ENCODE measurements at regions not wholly inside any gene's neighbourhood (a gene's known extent, or its start where the extent isn't known, plus 50 kb on each side); places are given as distances from the start of the nearest gene placed in this dataset.

DNA sequence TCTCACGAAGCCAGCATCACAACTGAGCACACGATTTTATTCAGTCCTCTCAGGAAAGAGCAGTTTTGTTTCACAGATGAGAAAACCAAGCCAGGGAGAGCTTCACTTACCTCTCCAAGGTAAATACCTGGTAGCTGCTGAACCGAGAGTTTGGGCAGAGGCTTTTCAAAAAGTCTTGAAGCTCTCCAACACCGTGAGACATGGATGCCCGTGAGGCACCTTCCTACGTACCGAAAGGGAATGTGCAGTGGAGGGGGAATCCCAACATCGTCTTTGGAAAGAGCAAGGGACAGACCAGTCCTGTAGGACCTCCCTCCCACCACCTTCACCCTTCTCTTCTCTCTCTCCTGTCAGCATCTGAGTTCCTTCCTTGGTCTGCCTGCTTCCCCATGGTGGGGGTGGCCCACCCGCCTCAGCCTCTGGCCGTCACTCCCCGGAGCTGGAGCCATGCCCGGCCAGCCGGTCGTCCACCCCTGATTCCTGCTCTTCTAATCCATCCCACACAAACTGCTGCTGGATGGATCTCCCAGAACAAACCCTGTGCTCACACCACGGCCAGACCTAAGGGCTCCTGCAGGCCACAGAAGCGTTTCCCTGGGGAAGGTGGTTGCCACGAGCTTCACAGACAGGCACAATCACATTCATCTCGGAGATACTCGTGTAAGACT, 97.3 kb upstream of the SNTG2 start:
- Histone ChIP-seq H3K27ac (ENCODE audit: low read depth in 2 of 2, low read length in 1 of 2) (no peak overlapping the region), H3K27me3 (ENCODE audit: control insufficient read depth in 1 of 2, insufficient read depth in 2 of 2, low read length in 2 of 2) (no peaks in the 10 kb centered on the region), H3K4me1 (ENCODE audit: control insufficient read depth in 2 of 2, insufficient read depth in 2 of 2, low read length in 1 of 2) (no peaks in the 10 kb centered on the region), H3K9me3 (ENCODE audit: control insufficient read depth in 2 of 2, insufficient read depth in 1 of 2, low read depth in 1 of 2, low read length in 1 of 2) (no peaks in the 10 kb centered on the region), H3K36me3 (ENCODE audit: control insufficient read depth in 2 of 2, insufficient read depth in 2 of 2, low read length in 1 of 2) (no peaks in the 10 kb centered on the region), H3K4me3 (ENCODE audit: low read depth in 1 of 2, low read length in 2 of 2) (no peak overlapping the region)
- WGBS, 2 donors: 70 to 74% methylated on average over 19 of the region's 19 CpGs

DNA sequence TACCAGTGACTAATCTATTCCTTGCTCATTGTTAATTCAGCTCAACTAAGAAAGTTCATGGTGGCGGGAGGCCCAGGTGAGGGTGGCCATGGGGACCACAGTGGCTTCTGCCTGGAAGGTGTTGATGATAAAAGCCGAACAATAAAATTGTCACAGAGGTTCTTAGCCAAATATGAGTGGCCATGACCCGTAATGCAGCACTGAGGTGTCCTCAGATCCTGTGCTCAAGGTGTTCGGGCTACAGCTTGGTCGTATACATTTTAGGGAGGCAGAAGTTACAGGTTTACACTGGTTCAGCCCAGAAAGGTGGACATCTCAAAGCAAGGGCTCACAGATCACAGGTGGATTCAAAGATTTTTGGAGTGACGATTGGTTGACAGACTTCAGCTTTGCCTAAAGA, 98.5 kb upstream of the SNTG2 start:
- H3K36me3 ChIP-seq (ENCODE audit: control insufficient read depth in 2 of 2, insufficient read depth in 2 of 2, low read length in 1 of 2): no peaks in the 10 kb centered on the region
- no peak overlapping the region for H3K27ac ChIP-seq (ENCODE audit: low read depth in 2 of 2, low read length in 1 of 2)
- no peaks in the 10 kb centered on the region for H3K4me1 ChIP-seq (ENCODE audit: control insufficient read depth in 2 of 2, insufficient read depth in 2 of 2, low read length in 1 of 2)
- WGBS, 2 donors: 89 to 90% methylated on average over 6 of the region's 6 CpGs
- no peak overlapping the region for H3K4me3 ChIP-seq (ENCODE audit: low read depth in 1 of 2, low read length in 2 of 2)
- no peaks in the 10 kb centered on the region for H3K9me3 ChIP-seq (ENCODE audit: control insufficient read depth in 2 of 2, insufficient read depth in 1 of 2, low read depth in 1 of 2, low read length in 1 of 2)
- no peaks in the 10 kb centered on the region for H3K27me3 ChIP-seq (ENCODE audit: control insufficient read depth in 1 of 2, insufficient read depth in 2 of 2, low read length in 2 of 2)

DNA sequence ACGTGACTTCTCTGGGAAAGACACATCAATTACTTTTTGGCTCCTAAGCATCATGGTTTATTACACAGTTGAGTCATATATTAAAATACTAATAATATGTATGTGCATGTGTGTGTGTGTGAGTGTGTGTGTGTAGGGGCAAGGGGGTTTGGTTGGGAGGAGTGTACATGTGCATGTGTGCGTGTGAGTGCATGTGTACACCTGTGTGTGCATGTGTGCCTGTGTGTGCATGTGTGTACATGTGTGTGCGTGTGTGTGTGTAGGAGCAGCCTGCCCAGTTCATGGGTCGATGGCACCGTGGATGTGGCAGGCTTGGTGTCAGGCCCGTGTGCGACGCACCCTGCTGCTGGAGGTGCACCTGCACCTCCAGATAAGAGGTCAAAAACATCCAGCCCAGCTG, 99.0 kb upstream of the SNTG2 start:
- no peaks in the 10 kb centered on the region for H3K27me3 ChIP-seq (ENCODE audit: control insufficient read depth in 1 of 2, insufficient read depth in 2 of 2, low read length in 2 of 2)
- no peaks in the 10 kb centered on the region for H3K36me3 ChIP-seq (ENCODE audit: control insufficient read depth in 2 of 2, insufficient read depth in 2 of 2, low read length in 1 of 2)
- H3K9me3 ChIP-seq (ENCODE audit: control insufficient read depth in 2 of 2, insufficient read depth in 1 of 2, low read depth in 1 of 2, low read length in 1 of 2): no peaks in the 10 kb centered on the region
- H3K4me3 ChIP-seq (ENCODE audit: low read depth in 1 of 2, low read length in 2 of 2): no peak overlapping the region
- H3K27ac ChIP-seq (ENCODE audit: low read depth in 2 of 2, low read length in 1 of 2): no peak overlapping the region
- no peaks in the 10 kb centered on the region for H3K4me1 ChIP-seq (ENCODE audit: control insufficient read depth in 2 of 2, insufficient read depth in 2 of 2, low read length in 1 of 2)
- WGBS, 2 donors: 81 to 89% methylated on average over 8 of the region's 8 CpGs

DNA sequence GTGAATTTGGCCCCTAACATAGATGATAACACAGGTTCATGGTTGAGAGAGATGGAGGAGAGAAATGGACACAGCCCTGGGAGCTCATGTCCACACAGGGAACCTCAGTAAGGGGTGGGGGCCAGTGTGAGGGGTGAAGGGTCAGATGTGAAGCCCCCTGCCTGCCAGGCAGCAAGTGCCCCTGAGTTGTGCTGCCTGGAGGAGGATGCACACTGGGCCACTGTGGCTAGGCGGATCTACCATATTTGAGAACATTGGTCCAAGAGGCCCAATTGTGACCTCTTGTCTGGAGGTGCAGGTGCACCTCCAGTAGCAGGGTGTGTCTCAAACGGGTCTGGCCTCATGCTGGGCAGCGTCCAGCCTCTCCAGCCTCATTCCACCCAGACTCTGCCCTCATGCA, 99.6 kb upstream of the SNTG2 start:
- WGBS, 2 donors: 70 to 75% methylated on average over 3 of the region's 3 CpGs

DNA sequence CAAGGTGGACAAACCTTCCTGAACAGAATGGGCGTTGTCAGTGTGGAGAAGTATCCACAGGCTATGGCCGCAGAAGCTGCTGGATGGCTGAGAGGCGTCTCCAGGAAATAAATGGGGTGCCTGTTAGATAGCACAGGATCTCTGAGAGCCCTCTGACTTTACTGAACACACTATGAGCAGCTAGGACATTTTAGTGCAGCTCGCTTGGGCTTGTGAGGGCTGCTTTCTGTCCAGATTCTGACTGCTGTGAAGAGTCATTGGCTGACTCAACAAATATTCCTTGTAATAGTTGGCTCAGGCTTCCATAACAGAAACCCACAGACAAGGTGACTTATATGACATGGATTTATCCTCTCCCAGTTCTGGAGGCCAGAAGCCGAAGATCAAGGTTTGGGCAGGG, 100.2 kb upstream of the SNTG2 start:
- Histone ChIP-seq H3K36me3 (ENCODE audit: control insufficient read depth in 2 of 2, insufficient read depth in 2 of 2, low read length in 1 of 2) (no peaks in the 10 kb centered on the region), H3K4me3 (ENCODE audit: low read depth in 1 of 2, low read length in 2 of 2) (no peak overlapping the region), H3K27me3 (ENCODE audit: control insufficient read depth in 1 of 2, insufficient read depth in 2 of 2, low read length in 2 of 2) (no peaks in the 10 kb centered on the region), H3K9me3 (ENCODE audit: control insufficient read depth in 2 of 2, insufficient read depth in 1 of 2, low read depth in 1 of 2, low read length in 1 of 2) (no peaks in the 10 kb centered on the region), H3K27ac (ENCODE audit: low read depth in 2 of 2, low read length in 1 of 2) (no peak overlapping the region), H3K4me1 (ENCODE audit: control insufficient read depth in 2 of 2, insufficient read depth in 2 of 2, low read length in 1 of 2) (no peaks in the 10 kb centered on the region)
- WGBS, 2 donors: 72 to 77% methylated on average over 5 of the region's 5 CpGs

More for the DNA sequence above, 99.6 kb upstream of the SNTG2 start:
- Histone ChIP-seq H3K27ac (ENCODE audit: low read depth in 2 of 2, low read length in 1 of 2) (no peak overlapping the region), H3K27me3 (ENCODE audit: control insufficient read depth in 1 of 2, insufficient read depth in 2 of 2, low read length in 2 of 2) (no peaks in the 10 kb centered on the region), H3K36me3 (ENCODE audit: control insufficient read depth in 2 of 2, insufficient read depth in 2 of 2, low read length in 1 of 2) (no peaks in the 10 kb centered on the region), H3K4me3 (ENCODE audit: low read depth in 1 of 2, low read length in 2 of 2) (no peak overlapping the region), H3K4me1 (ENCODE audit: control insufficient read depth in 2 of 2, insufficient read depth in 2 of 2, low read length in 1 of 2) (no peaks in the 10 kb centered on the region), H3K9me3 (ENCODE audit: control insufficient read depth in 2 of 2, insufficient read depth in 1 of 2, low read depth in 1 of 2, low read length in 1 of 2) (no peaks in the 10 kb centered on the region)

DNA sequence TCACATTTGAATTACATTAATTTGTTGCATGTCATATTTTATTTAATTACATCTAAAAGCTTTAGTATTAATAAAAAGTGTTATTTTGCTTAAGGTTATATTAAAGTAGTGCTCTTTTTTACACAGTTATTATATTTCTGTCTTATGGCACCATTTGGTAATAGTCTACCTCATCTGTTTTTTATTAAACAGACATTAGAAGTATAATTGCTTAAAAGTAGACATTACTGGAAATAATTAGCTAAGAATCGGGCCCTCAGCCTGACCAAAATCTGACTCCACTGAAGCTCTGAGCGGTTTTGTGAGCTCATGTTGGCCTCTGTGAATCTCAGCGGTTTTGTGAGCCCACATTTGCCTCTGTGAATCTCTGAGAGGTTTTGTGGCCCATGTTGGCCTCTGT, 102.5 kb upstream of the SNTG2 start:
- no peaks in the 10 kb centered on the region for H3K36me3 ChIP-seq (ENCODE audit: control insufficient read depth in 2 of 2, insufficient read depth in 2 of 2, low read length in 1 of 2)
- 72 to 74% methylated on average over 3 of the region's 3 CpGs for WGBS, 2 donors
- no peaks in the 10 kb centered on the region for H3K9me3 ChIP-seq (ENCODE audit: control insufficient read depth in 2 of 2, insufficient read depth in 1 of 2, low read depth in 1 of 2, low read length in 1 of 2)
- H3K27me3 ChIP-seq (ENCODE audit: control insufficient read depth in 1 of 2, insufficient read depth in 2 of 2, low read length in 2 of 2): no peaks in the 10 kb centered on the region
- no peak overlapping the region for H3K27ac ChIP-seq (ENCODE audit: low read depth in 2 of 2, low read length in 1 of 2)
- H3K4me3 ChIP-seq (ENCODE audit: low read depth in 1 of 2, low read length in 2 of 2): no peak overlapping the region
- H3K4me1 ChIP-seq (ENCODE audit: control insufficient read depth in 2 of 2, insufficient read depth in 2 of 2, low read length in 1 of 2): no peaks in the 10 kb centered on the region

DNA sequence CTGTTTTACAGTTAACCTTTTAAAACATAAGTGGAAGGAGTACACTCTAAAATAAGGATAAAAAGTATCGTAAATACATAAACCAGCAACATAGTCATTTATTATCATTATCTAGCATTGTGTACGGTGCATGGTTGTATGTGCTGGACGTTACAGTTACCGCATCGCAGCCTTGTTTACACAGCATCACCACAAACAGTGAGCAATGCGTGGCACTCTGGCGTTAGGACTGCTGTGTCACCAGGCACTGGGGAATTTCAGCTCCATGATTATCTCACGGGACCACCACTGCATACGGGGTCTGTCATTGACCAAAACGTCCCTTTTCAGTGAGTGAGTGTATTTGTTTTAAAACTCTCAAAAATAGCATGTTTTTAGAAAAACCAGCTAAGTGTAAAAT, 103.0 kb upstream of the SNTG2 start:
- Histone ChIP-seq H3K36me3 (ENCODE audit: control insufficient read depth in 2 of 2, insufficient read depth in 2 of 2, low read length in 1 of 2) (no peaks in the 10 kb centered on the region), H3K9me3 (ENCODE audit: control insufficient read depth in 2 of 2, insufficient read depth in 1 of 2, low read depth in 1 of 2, low read length in 1 of 2) (no peaks in the 10 kb centered on the region), H3K4me3 (ENCODE audit: low read depth in 1 of 2, low read length in 2 of 2) (no peak overlapping the region), H3K4me1 (ENCODE audit: control insufficient read depth in 2 of 2, insufficient read depth in 2 of 2, low read length in 1 of 2) (no peaks in the 10 kb centered on the region), H3K27ac (ENCODE audit: low read depth in 2 of 2, low read length in 1 of 2) (no peak overlapping the region), H3K27me3 (ENCODE audit: control insufficient read depth in 1 of 2, insufficient read depth in 2 of 2, low read length in 2 of 2) (no peaks in the 10 kb centered on the region)
- WGBS, 2 donors: 74 to 76% methylated on average over 10 of the region's 10 CpGs

DNA sequence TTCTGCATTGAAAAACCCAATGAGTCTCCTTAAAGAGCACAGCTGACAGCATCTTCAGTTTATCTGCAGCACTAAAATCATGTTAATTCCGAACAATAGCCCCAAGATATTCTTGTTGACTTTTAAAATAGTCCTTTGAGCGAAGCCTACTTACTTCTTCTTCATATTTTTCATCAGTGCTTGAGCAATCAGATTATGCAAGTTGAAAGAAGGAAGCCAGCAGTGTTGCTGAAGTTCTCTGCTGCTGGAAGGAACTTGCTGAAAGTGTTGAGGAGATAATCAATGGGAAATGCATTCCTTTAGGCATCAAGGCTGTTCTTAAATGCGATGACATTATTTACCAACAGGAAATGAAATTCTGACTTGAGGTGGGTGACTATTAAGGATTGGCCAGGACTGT, 105.9 kb upstream of the SNTG2 start:
- no peaks in the 10 kb centered on the region for H3K27me3 ChIP-seq (ENCODE audit: control insufficient read depth in 1 of 2, insufficient read depth in 2 of 2, low read length in 2 of 2)
- peaks cover 0 to 4% of the 10 kb centered on the region in 2 donors for H3K9me3 ChIP-seq (ENCODE audit: control insufficient read depth in 2 of 2, insufficient read depth in 1 of 2, low read depth in 1 of 2, low read length in 1 of 2)
- no peaks in the 10 kb centered on the region for H3K36me3 ChIP-seq (ENCODE audit: control insufficient read depth in 2 of 2, insufficient read depth in 2 of 2, low read length in 1 of 2)
- no peak overlapping the region for H3K27ac ChIP-seq (ENCODE audit: low read depth in 2 of 2, low read length in 1 of 2)
- no peaks in the 10 kb centered on the region for H3K4me1 ChIP-seq (ENCODE audit: control insufficient read depth in 2 of 2, insufficient read depth in 2 of 2, low read length in 1 of 2)
- no peak overlapping the region for H3K4me3 ChIP-seq (ENCODE audit: low read depth in 1 of 2, low read length in 2 of 2)
- WGBS, 2 donors: 70 to 77% methylated on average over 3 of the region's 3 CpGs

DNA sequence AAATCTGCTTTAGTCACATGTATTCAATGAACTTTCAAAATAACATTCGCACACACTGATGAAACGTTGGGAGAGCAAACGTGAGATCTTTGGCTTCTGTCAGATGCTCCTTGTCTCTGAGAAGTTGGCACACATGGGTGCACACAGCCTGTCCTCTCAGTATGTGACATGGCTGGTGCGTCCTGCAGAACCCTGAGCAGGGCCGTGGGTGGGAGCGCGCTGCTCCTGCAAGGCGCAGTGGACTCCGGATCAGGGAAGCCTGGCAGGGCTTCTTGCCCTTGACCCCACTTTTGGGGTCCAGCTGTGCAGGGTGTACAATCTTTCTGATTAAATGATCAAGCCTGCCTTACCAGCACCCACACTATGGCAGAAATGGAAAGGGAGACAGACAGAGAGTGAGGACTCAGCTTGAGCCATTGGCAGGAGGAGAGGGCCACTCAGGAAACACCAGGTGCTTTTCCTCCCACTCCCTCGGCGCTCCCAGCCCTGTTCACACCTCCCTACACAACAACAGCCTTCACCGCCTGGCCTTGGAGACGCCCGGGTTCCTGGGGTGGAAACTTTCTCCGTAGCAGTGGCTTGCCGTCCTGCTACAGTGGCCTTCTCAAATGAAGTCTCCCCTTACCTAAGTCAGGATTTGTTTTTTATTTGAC, 108.4 kb upstream of the SNTG2 start:
- Histone ChIP-seq H3K27ac (ENCODE audit: low read depth in 2 of 2, low read length in 1 of 2) (no peak overlapping the region), H3K4me3 (ENCODE audit: low read depth in 1 of 2, low read length in 2 of 2) (no peak overlapping the region), H3K27me3 (ENCODE audit: control insufficient read depth in 1 of 2, insufficient read depth in 2 of 2, low read length in 2 of 2) (no peaks in the 10 kb centered on the region), H3K9me3 (ENCODE audit: control insufficient read depth in 2 of 2, insufficient read depth in 1 of 2, low read depth in 1 of 2, low read length in 1 of 2) (peaks cover 0 to 4% of the 10 kb centered on the region in 2 donors), H3K4me1 (ENCODE audit: control insufficient read depth in 2 of 2, insufficient read depth in 2 of 2, low read length in 1 of 2) (no peaks in the 10 kb centered on the region), H3K36me3 (ENCODE audit: control insufficient read depth in 2 of 2, insufficient read depth in 2 of 2, low read length in 1 of 2) (no peaks in the 10 kb centered on the region)
- 65 to 67% methylated on average over 16 of the region's 16 CpGs for WGBS, 2 donors

DNA sequence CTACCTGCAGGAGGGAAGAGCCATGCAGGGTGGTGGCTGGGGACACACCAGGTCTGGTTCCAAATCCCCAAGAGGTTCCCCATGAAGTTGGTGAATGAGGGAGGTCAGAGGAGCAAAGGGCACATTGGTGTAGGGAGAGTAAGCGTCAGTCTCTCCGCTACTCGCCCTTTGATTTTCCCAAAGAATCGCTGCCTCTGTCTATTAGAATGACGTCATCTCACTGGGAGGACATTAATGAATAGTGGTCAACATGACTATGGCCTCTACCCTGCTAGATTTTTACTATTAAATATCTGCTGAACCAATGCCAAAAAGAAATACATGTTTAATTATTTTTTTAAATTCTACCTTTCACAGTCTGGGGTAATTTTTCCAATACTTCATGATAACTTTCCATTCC, 109.6 kb upstream of the SNTG2 start:
- no peak overlapping the region for H3K27ac ChIP-seq (ENCODE audit: low read depth in 2 of 2, low read length in 1 of 2)
- H3K36me3 ChIP-seq (ENCODE audit: control insufficient read depth in 2 of 2, insufficient read depth in 2 of 2, low read length in 1 of 2): no peaks in the 10 kb centered on the region
- WGBS, 2 donors: 88 to 91% methylated on average over 5 of the region's 5 CpGs
- H3K27me3 ChIP-seq (ENCODE audit: control insufficient read depth in 1 of 2, insufficient read depth in 2 of 2, low read length in 2 of 2): no peaks in the 10 kb centered on the region
- H3K9me3 ChIP-seq (ENCODE audit: control insufficient read depth in 2 of 2, insufficient read depth in 1 of 2, low read depth in 1 of 2, low read length in 1 of 2): peaks cover 0 to 4% of the 10 kb centered on the region in 2 donors
- no peaks in the 10 kb centered on the region for H3K4me1 ChIP-seq (ENCODE audit: control insufficient read depth in 2 of 2, insufficient read depth in 2 of 2, low read length in 1 of 2)
- no peak overlapping the region for H3K4me3 ChIP-seq (ENCODE audit: low read depth in 1 of 2, low read length in 2 of 2)

Data from esophagus (tissue), 2 donors.